Endothelial cell (in vitro differentiated cells): ENCODE measurements at regions not wholly inside any gene's neighbourhood (a gene's known extent, or its start where the extent isn't known, plus 50 kb on each side); places are given as distances from the start of the nearest gene placed in this dataset.

Experiments used
- DNase-seq: peaks from one replicate; pipeline ENCODE4 v3.0.0; 2021; ENCODE audit warnings: low spot score
- H3K27ac Mint-ChIP-seq: one replicate; pipeline ENCODE4 v1.8.0; 2021; ENCODE audit warnings: mixed read lengths, inconsistent platforms; ENCODE audit not compliant: unreplicated experiment
- H3K27me3 Mint-ChIP-seq: one replicate; pipeline ENCODE4 v1.8.0; 2021; ENCODE audit warnings: mild to moderate bottlenecking, moderate library complexity, mixed read lengths, inconsistent platforms; ENCODE audit not compliant: unreplicated experiment
- H3K36me3 Mint-ChIP-seq: one replicate; pipeline ENCODE4 v1.8.0; 2021; ENCODE audit warnings: mild to moderate bottlenecking, low read depth, mixed read lengths, inconsistent platforms; ENCODE audit not compliant: unreplicated experiment
- H3K4me1 Mint-ChIP-seq: one replicate; pipeline ENCODE4 v1.8.0; 2021; ENCODE audit warnings: mild to moderate bottlenecking, mixed read lengths, inconsistent platforms; ENCODE audit not compliant: unreplicated experiment
- H3K4me3 Mint-ChIP-seq: one replicate; pipeline ENCODE4 v1.8.0; 2021; ENCODE audit warnings: mild to moderate bottlenecking, mixed read lengths, inconsistent platforms; ENCODE audit not compliant: unreplicated experiment
- H3K9me3 Mint-ChIP-seq: one replicate; pipeline ENCODE4 v1.8.0; 2021; ENCODE audit warnings: mixed read lengths, inconsistent platforms; ENCODE audit not compliant: unreplicated experiment
- TF ChIP-seq, protein P1 (sequence below): fragments of 200-600 bp; sonication (generic); IDR thresholded peaks from one replicate; pipeline ENCODE4 v1.5.0; 2021; ENCODE audit warnings: antibody characterized with exemption; ENCODE audit not compliant: unreplicated experiment

- Mint-ChIP-seq H3K4me1 (no peaks in the 10 kb centered on the region), H3K9me3 (no peaks in the 10 kb centered on the region), H3K27ac (no peak overlapping the region), H3K4me3 (no peak overlapping the region), H3K27me3 (no peaks in the 10 kb centered on the region), H3K36me3 (no peaks in the 10 kb centered on the region)
- DNase-seq: no peak
- TF ChIP-seq, protein P1, sequence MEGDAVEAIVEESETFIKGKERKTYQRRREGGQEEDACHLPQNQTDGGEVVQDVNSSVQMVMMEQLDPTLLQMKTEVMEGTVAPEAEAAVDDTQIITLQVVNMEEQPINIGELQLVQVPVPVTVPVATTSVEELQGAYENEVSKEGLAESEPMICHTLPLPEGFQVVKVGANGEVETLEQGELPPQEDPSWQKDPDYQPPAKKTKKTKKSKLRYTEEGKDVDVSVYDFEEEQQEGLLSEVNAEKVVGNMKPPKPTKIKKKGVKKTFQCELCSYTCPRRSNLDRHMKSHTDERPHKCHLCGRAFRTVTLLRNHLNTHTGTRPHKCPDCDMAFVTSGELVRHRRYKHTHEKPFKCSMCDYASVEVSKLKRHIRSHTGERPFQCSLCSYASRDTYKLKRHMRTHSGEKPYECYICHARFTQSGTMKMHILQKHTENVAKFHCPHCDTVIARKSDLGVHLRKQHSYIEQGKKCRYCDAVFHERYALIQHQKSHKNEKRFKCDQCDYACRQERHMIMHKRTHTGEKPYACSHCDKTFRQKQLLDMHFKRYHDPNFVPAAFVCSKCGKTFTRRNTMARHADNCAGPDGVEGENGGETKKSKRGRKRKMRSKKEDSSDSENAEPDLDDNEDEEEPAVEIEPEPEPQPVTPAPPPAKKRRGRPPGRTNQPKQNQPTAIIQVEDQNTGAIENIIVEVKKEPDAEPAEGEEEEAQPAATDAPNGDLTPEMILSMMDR: no peak
Observed at GRCh38 chr2:52939250-52939649, 828.4 kb upstream of the CHAC2 start.

GRCh38 chr2:52936029-52936428 is 831.6 kb upstream of the CHAC2 start:
- no peaks in the 10 kb centered on the region for H3K27me3 Mint-ChIP-seq
- H3K27ac Mint-ChIP-seq: no peak overlapping the region
- no peaks in the 10 kb centered on the region for H3K4me1 Mint-ChIP-seq
- H3K36me3 Mint-ChIP-seq: no peaks in the 10 kb centered on the region
- TF ChIP-seq, protein P1: no peak
- no peaks in the 10 kb centered on the region for H3K9me3 Mint-ChIP-seq
- no peak for DNase-seq
- no peak overlapping the region for H3K4me3 Mint-ChIP-seq

DNA sequence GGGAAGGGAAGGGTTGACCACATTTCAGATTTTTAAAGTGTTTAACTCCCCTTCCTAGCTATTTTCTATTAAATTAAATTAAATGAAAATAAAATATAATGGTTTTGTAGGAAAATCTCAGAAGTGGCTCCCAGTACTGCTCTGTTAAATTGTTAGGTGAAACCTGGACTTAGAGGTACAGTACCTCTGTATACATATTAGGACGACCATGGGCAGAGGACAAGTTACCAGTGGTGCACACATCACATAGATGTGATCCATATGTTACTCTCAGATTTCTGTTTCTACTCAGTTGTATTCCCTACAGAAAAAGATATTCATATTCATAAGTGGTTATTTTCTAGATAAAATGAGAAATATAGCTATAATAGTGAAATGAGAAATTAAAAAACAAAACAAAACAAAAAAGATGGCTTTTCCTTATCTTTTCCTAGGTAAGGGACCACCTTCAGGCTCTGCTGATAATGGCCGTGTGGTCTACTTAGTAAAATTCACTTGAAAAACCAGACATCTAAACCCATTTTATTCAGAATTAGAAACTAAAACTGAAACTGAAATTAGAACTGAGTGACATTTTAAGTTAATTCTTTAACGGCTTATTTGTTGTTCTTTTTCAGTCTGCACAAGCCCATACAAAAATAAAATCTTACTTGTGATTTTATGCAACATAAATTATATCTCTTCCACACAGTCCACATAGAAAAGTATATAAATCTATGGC is 832.5 kb upstream of the CHAC2 start:
- Mint-ChIP-seq H3K27me3 (no peaks in the 10 kb centered on the region), H3K36me3 (no peaks in the 10 kb centered on the region), H3K4me3 (no peak overlapping the region), H3K27ac (no peak overlapping the region), H3K4me1 (no peaks in the 10 kb centered on the region), H3K9me3 (no peaks in the 10 kb centered on the region)
- TF ChIP-seq, protein P1: no peak
- DNase-seq: no peak

GRCh38 chr2:52934323-52934898 is 833.2 kb upstream of the CHAC2 start:
- no peaks in the 10 kb centered on the region for H3K9me3 Mint-ChIP-seq
- no peaks in the 10 kb centered on the region for H3K27me3 Mint-ChIP-seq
- no peak for DNase-seq
- H3K4me3 Mint-ChIP-seq: no peak overlapping the region
- no peaks in the 10 kb centered on the region for H3K36me3 Mint-ChIP-seq
- H3K4me1 Mint-ChIP-seq: no peaks in the 10 kb centered on the region
- H3K27ac Mint-ChIP-seq: no peak overlapping the region
- TF ChIP-seq, protein P1: no peak

DNA sequence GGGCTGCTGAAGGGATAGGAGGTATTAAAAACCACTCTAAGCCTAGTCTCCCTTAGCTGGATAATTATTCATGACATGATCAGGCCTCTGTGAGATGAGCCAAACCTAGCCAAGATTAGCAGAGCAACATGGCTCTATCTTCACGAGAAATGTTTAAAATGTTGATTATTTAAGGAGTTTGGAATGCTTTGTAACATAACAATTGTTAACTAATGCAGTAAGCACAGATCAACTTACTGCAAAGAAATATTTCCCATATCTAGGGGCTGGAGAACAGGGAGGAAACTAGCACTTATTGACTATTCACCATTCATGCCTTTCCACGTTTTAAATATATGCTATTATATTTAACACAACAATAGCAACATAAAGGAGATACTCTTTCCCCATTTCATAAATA is 833.7 kb upstream of the CHAC2 start:
- Mint-ChIP-seq H3K9me3 (no peaks in the 10 kb centered on the region), H3K36me3 (no peaks in the 10 kb centered on the region), H3K27me3 (no peaks in the 10 kb centered on the region), H3K27ac (no peak overlapping the region), H3K4me3 (no peak overlapping the region), H3K4me1 (no peaks in the 10 kb centered on the region)
- no peak for DNase-seq
- TF ChIP-seq, protein P1: no peak
